ENCODE measurements at regions not wholly inside any gene's neighbourhood (a gene's known extent, or its start where the extent isn't known, plus 50 kb on each side); places are given as distances from the start of the nearest gene placed in this dataset.

- H3K9me3 ChIP-seq (ENCODE audit: control insufficient read depth, low read length) = no peaks in the 10 kb centered on the region
- H2AFZ ChIP-seq (ENCODE audit: low read depth, low read length) = no peak overlapping the region
- no peaks in the 10 kb centered on the region for H3K27me3 ChIP-seq (ENCODE audit: control insufficient read depth in 1 of 2, insufficient read depth in 1 of 2, low read length in 2 of 2)
- H2BK5ac ChIP-seq (ENCODE audit: low read depth, low read length, poor library complexity, severe bottlenecking) = peak overlapping the region; percentile 57
- H2BK120ac ChIP-seq (ENCODE audit: low read depth, low read length) = no peak overlapping the region
- H3K18ac ChIP-seq (ENCODE audit: low read depth in 1 of 2, low read length in 2 of 2) = no peak overlapping the region
- peaks cover 1% of the 10 kb centered on the region for H3K4me1 ChIP-seq (ENCODE audit: control insufficient read depth, insufficient read depth, low read depth, low read length)
- H4K91ac ChIP-seq (ENCODE audit: low read length) = no peak overlapping the region
- H3K27ac ChIP-seq (ENCODE audit: low read length, poor library complexity, severe bottlenecking) = peak overlapping the region; percentile 49
- H3K4me2 ChIP-seq (ENCODE audit: low read length, poor library complexity, severe bottlenecking) = no peak overlapping the region
- no peak overlapping the region for H3K4ac ChIP-seq (ENCODE audit: low read depth in 1 of 2, low read length in 2 of 2)
- H3K23ac ChIP-seq (ENCODE audit: low read length in 2 of 2) = no peak overlapping the region
- H2BK15ac ChIP-seq (ENCODE audit: low read depth, poor library complexity, severe bottlenecking) = no peak overlapping the region
- peak overlapping the region; percentile 93 for H2AK5ac ChIP-seq (ENCODE audit: low read length, severe bottlenecking)
- no peak overlapping the region for H4K8ac ChIP-seq (ENCODE audit: low read length)
- no peak overlapping the region for H2BK12ac ChIP-seq (ENCODE audit: low read length in 2 of 2)
- H3K4me3 ChIP-seq (ENCODE audit: insufficient read depth in 1 of 2, low read depth in 1 of 2, low read length in 2 of 2) = no peak overlapping the region
- peak overlapping the region; percentile 70 for H3K9ac ChIP-seq (ENCODE audit: low read length)
- no peak for DNase-seq
- H3K36me3 ChIP-seq (ENCODE audit: control insufficient read depth in 1 of 2, insufficient read depth in 2 of 2, low read depth in 1 of 2, low read length in 2 of 2) = no peaks in the 10 kb centered on the region
- WGBS = no CpG with 5 or more reads among the region's 2 CpGs
- H3K79me1 ChIP-seq (replicated peaks; ENCODE audit: low read length, poor library complexity, severe bottlenecking) = no peaks in the 10 kb centered on the region
- H3K14ac ChIP-seq (ENCODE audit: low read length in 2 of 2) = no peak overlapping the region
These were observed 493.8 kb upstream of the NECTIN3 start for GRCh38 chr3:110577854-110578253.

DNA sequence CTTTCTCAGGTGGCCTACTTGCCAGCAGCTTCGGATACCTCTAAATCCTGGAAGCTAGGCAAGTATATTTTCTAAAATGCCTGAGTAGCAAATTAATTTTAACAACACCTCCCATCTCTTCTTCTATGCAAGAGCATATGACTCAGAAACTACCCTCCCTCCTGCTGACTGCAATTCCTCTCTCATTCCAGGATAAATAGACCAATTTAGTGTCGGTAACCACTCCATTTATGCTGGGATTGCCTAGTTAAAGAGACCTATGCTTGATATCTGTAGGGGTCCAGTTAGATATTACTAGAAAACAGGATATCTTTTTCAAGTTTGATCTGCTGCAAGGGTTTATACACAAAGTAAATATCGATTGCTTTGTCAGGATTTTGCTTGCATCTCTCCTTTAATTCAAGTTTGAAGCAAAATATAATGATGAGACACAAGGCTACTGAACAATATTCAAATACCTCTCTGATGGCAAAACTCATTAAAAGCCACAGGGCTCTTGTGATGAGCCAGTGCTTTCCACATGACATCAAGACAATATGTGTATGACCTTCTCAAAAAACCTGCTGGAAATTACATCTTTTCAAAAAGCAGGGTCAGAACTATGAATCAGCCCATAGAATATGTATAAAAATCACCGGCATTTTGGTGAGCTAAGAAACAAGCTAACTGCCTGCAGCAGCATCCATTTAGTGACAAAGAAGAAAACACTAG lies 491.6 kb upstream of the NECTIN3 start:
- 90% methylated on average over 3 of the region's 4 CpGs for WGBS
- no peaks in the 10 kb centered on the region for H3K36me3 ChIP-seq (ENCODE audit: control insufficient read depth in 1 of 2, insufficient read depth in 2 of 2, low read depth in 1 of 2, low read length in 2 of 2)
- no peak overlapping the region for H3K4ac ChIP-seq (ENCODE audit: low read depth in 1 of 2, low read length in 2 of 2)

DNA sequence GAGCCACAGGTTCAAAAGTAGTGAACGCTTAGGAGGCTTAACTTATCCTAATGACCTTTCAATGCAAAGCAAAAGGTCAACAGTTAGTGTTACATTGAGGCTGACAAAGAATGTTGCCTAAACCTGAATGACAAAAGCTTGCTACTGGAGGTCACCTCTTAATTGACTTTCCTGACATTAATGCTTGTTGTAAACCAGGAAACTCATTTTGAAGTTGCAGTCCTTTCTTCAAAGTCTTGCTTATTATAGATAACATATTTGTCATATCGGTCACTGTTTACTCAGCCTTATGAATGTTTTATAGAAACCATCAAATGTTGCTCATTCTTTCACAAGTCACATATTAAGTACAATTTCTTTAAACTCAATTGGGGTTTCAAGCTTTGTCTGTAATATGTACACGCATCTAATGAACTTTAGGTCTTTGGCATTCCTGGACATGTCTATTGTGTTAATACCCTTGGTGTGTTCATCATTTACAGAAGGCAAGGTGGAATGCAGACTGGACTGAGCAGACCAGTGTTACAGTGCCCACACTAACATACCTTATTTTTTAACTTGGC lies 488.2 kb upstream of the NECTIN3 start:
- no peak overlapping the region for H3K9ac ChIP-seq (ENCODE audit: low read length)
- H2BK120ac ChIP-seq (ENCODE audit: low read depth, low read length) = no peak overlapping the region
- H2AK5ac ChIP-seq (ENCODE audit: low read length, severe bottlenecking) = no peak overlapping the region
- no peak overlapping the region for H3K23ac ChIP-seq (ENCODE audit: low read length in 2 of 2)
- no peaks in the 10 kb centered on the region for H3K36me3 ChIP-seq (ENCODE audit: control insufficient read depth in 1 of 2, insufficient read depth in 2 of 2, low read depth in 1 of 2, low read length in 2 of 2)
- H3K18ac ChIP-seq (ENCODE audit: low read depth in 1 of 2, low read length in 2 of 2) = no peak overlapping the region
- no peak overlapping the region for H3K4me3 ChIP-seq (ENCODE audit: insufficient read depth in 1 of 2, low read depth in 1 of 2, low read length in 2 of 2)
- H3K4ac ChIP-seq (ENCODE audit: low read depth in 1 of 2, low read length in 2 of 2) = no peak overlapping the region
- no peak overlapping the region for H2AFZ ChIP-seq (ENCODE audit: low read depth, low read length)
- H3K4me1 ChIP-seq (ENCODE audit: control insufficient read depth, insufficient read depth, low read depth, low read length) = no peaks in the 10 kb centered on the region
- H4K8ac ChIP-seq (ENCODE audit: low read length) = no peak overlapping the region
- H4K91ac ChIP-seq (ENCODE audit: low read length) = no peak overlapping the region
- H3K14ac ChIP-seq (ENCODE audit: low read length in 2 of 2) = no peak overlapping the region
- H2BK12ac ChIP-seq (ENCODE audit: low read length in 2 of 2) = no peak overlapping the region
- WGBS = 56% methylated on average over 2 of the region's 3 CpGs
- no peak for DNase-seq
- H2BK5ac ChIP-seq (ENCODE audit: low read depth, low read length, poor library complexity, severe bottlenecking) = no peak overlapping the region
- H2BK15ac ChIP-seq (ENCODE audit: low read depth, poor library complexity, severe bottlenecking) = no peak overlapping the region
- H3K27me3 ChIP-seq (ENCODE audit: control insufficient read depth in 1 of 2, insufficient read depth in 1 of 2, low read length in 2 of 2) = no peaks in the 10 kb centered on the region
- no peaks in the 10 kb centered on the region for H3K79me1 ChIP-seq (replicated peaks; ENCODE audit: low read length, poor library complexity, severe bottlenecking)
- H3K4me2 ChIP-seq (ENCODE audit: low read length, poor library complexity, severe bottlenecking) = no peak overlapping the region
- H3K27ac ChIP-seq (ENCODE audit: low read length, poor library complexity, severe bottlenecking) = no peak overlapping the region
- no peaks in the 10 kb centered on the region for H3K9me3 ChIP-seq (ENCODE audit: control insufficient read depth, low read length)

More for the DNA sequence above, 491.6 kb upstream of the NECTIN3 start:
- Histone ChIP-seq H3K4me3 (ENCODE audit: insufficient read depth in 1 of 2, low read depth in 1 of 2, low read length in 2 of 2) (no peak overlapping the region), H3K4me1 (ENCODE audit: control insufficient read depth, insufficient read depth, low read depth, low read length) (peaks cover 1% of the 10 kb centered on the region), H2AK5ac (ENCODE audit: low read length, severe bottlenecking) (no peak overlapping the region), H4K91ac (ENCODE audit: low read length) (no peak overlapping the region), H2BK12ac (ENCODE audit: low read length in 2 of 2) (no peak overlapping the region), H3K18ac (ENCODE audit: low read depth in 1 of 2, low read length in 2 of 2) (no peak overlapping the region), H3K9ac (ENCODE audit: low read length) (peak overlapping the region; percentile 35), H3K14ac (ENCODE audit: low read length in 2 of 2) (no peak overlapping the region), H3K9me3 (ENCODE audit: control insufficient read depth, low read length) (no peaks in the 10 kb centered on the region), H4K8ac (ENCODE audit: low read length) (no peak overlapping the region), H3K23ac (ENCODE audit: low read length in 2 of 2) (no peak overlapping the region), H2BK120ac (ENCODE audit: low read depth, low read length) (no peak overlapping the region), H3K79me1 (replicated peaks; ENCODE audit: low read length, poor library complexity, severe bottlenecking) (no peaks in the 10 kb centered on the region), H3K4me2 (ENCODE audit: low read length, poor library complexity, severe bottlenecking) (no peak overlapping the region), H3K27ac (ENCODE audit: low read length, poor library complexity, severe bottlenecking) (peak overlapping the region; percentile 88), H3K27me3 (ENCODE audit: control insufficient read depth in 1 of 2, insufficient read depth in 1 of 2, low read length in 2 of 2) (no peaks in the 10 kb centered on the region), H2AFZ (ENCODE audit: low read depth, low read length) (no peak overlapping the region), H2BK15ac (ENCODE audit: low read depth, poor library complexity, severe bottlenecking) (no peak overlapping the region), H2BK5ac (ENCODE audit: low read depth, low read length, poor library complexity, severe bottlenecking) (no peak overlapping the region)
- DNase-seq = no peak

- no peak overlapping the region for H2AK5ac ChIP-seq (ENCODE audit: low read length, severe bottlenecking)
- no peaks in the 10 kb centered on the region for H3K9me3 ChIP-seq (ENCODE audit: control insufficient read depth, low read length)
- H3K4me3 ChIP-seq (ENCODE audit: insufficient read depth in 1 of 2, low read depth in 1 of 2, low read length in 2 of 2) = no peak overlapping the region
- H2BK15ac ChIP-seq (ENCODE audit: low read depth, poor library complexity, severe bottlenecking) = no peak overlapping the region
- no peak overlapping the region for H2BK5ac ChIP-seq (ENCODE audit: low read depth, low read length, poor library complexity, severe bottlenecking)
- H4K91ac ChIP-seq (ENCODE audit: low read length) = no peak overlapping the region
- 96% methylated on average over 1 of the region's 3 CpGs for WGBS
- no peak overlapping the region for H3K27ac ChIP-seq (ENCODE audit: low read length, poor library complexity, severe bottlenecking)
- H4K8ac ChIP-seq (ENCODE audit: low read length) = no peak overlapping the region
- no peaks in the 10 kb centered on the region for H3K36me3 ChIP-seq (ENCODE audit: control insufficient read depth in 1 of 2, insufficient read depth in 2 of 2, low read depth in 1 of 2, low read length in 2 of 2)
- no peak overlapping the region for H2BK120ac ChIP-seq (ENCODE audit: low read depth, low read length)
- no peaks in the 10 kb centered on the region for H3K4me1 ChIP-seq (ENCODE audit: control insufficient read depth, insufficient read depth, low read depth, low read length)
- no peak overlapping the region for H2BK12ac ChIP-seq (ENCODE audit: low read length in 2 of 2)
- no peak overlapping the region for H3K14ac ChIP-seq (ENCODE audit: low read length in 2 of 2)
- DNase-seq = no peak
- H3K4me2 ChIP-seq (ENCODE audit: low read length, poor library complexity, severe bottlenecking) = no peak overlapping the region
- H3K23ac ChIP-seq (ENCODE audit: low read length in 2 of 2) = no peak overlapping the region
- H2AFZ ChIP-seq (ENCODE audit: low read depth, low read length) = no peak overlapping the region
- H3K4ac ChIP-seq (ENCODE audit: low read depth in 1 of 2, low read length in 2 of 2) = no peak overlapping the region
- H3K27me3 ChIP-seq (ENCODE audit: control insufficient read depth in 1 of 2, insufficient read depth in 1 of 2, low read length in 2 of 2) = no peaks in the 10 kb centered on the region
- no peak overlapping the region for H3K9ac ChIP-seq (ENCODE audit: low read length)
- H3K18ac ChIP-seq (ENCODE audit: low read depth in 1 of 2, low read length in 2 of 2) = no peak overlapping the region
- no peaks in the 10 kb centered on the region for H3K79me1 ChIP-seq (replicated peaks; ENCODE audit: low read length, poor library complexity, severe bottlenecking)
These were observed 482.7 kb upstream of the NECTIN3 start for GRCh38 chr3:110588906-110589305.

All from mesenchymal stem cell (in vitro differentiated cells and primary cell).